WI38 (cell line): ENCODE measurements at regions not wholly inside any gene's neighbourhood (a gene's known extent, or its start where the extent isn't known, plus 50 kb on each side); places are given as distances from the start of the nearest gene placed in this dataset.

ENCODE experiments used
- H3K4me3 ChIP-seq: 2 replicates; pipeline ENCODE4 v1.5.1; 2011; ENCODE audit warnings: low read depth, mild to moderate bottlenecking, control low read depth, low read length
- TF ChIP-seq, protein P1 (sequence below): IDR thresholded peaks from 2 replicates; pipeline ENCODE4 v1.5.1; 2012; ENCODE audit warnings: low read depth, mild to moderate bottlenecking, control low read depth, low read length

- no peak overlapping the region for H3K4me3 ChIP-seq
- TF ChIP-seq, protein P1, sequence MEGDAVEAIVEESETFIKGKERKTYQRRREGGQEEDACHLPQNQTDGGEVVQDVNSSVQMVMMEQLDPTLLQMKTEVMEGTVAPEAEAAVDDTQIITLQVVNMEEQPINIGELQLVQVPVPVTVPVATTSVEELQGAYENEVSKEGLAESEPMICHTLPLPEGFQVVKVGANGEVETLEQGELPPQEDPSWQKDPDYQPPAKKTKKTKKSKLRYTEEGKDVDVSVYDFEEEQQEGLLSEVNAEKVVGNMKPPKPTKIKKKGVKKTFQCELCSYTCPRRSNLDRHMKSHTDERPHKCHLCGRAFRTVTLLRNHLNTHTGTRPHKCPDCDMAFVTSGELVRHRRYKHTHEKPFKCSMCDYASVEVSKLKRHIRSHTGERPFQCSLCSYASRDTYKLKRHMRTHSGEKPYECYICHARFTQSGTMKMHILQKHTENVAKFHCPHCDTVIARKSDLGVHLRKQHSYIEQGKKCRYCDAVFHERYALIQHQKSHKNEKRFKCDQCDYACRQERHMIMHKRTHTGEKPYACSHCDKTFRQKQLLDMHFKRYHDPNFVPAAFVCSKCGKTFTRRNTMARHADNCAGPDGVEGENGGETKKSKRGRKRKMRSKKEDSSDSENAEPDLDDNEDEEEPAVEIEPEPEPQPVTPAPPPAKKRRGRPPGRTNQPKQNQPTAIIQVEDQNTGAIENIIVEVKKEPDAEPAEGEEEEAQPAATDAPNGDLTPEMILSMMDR = no peak
Measured at GRCh38 chr15:98506711-98507110, 141.6 kb upstream of the IGF1R start.

- TF ChIP-seq, protein P1 = no peak
- no peak overlapping the region for H3K4me3 ChIP-seq
Measured at GRCh38 chr15:98513428-98513986, 134.8 kb upstream of the IGF1R start.

- H3K4me3 ChIP-seq = no peak overlapping the region
- TF ChIP-seq, protein P1 = no peak
Measured at GRCh38 chr15:98514034-98514622, 134.2 kb upstream of the IGF1R start.

DNA sequence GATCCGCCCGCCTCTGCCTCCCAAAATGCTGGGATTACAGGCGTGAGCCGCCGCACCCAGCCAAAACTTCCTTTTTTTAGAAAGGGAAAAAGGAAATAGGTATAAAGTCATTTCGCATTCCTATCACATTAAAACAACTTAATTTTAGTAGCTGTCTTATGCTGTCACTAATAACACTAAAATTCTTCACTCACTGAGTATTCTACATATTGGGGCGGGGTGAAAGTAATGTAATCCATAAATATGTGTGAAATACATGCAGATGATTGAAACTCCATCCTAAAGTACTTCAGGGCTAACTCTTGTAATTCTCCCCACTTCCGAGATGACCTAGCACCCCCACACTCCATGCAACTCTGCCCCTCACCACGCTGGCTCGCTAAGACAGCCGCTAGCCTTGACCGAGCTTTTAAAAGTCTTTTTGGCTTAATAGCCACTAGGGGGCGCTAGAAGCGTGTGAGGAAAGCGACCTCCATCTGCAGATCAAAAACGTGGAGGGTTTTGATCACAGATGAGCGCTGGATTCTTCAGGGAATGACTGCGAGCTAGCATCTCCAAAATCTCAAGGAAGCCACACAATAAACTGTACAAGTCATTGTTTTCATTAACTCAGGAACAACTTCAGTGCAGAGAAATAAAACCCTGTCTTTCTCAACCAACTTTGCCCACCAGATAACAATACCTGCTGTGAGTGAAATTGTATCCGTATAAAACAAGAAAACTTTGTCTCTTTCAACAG lies 129.3 kb upstream of the IGF1R start:
- TF ChIP-seq, protein P1 = peak; percentile 69
- H3K4me3 ChIP-seq = no peak overlapping the region

DNA sequence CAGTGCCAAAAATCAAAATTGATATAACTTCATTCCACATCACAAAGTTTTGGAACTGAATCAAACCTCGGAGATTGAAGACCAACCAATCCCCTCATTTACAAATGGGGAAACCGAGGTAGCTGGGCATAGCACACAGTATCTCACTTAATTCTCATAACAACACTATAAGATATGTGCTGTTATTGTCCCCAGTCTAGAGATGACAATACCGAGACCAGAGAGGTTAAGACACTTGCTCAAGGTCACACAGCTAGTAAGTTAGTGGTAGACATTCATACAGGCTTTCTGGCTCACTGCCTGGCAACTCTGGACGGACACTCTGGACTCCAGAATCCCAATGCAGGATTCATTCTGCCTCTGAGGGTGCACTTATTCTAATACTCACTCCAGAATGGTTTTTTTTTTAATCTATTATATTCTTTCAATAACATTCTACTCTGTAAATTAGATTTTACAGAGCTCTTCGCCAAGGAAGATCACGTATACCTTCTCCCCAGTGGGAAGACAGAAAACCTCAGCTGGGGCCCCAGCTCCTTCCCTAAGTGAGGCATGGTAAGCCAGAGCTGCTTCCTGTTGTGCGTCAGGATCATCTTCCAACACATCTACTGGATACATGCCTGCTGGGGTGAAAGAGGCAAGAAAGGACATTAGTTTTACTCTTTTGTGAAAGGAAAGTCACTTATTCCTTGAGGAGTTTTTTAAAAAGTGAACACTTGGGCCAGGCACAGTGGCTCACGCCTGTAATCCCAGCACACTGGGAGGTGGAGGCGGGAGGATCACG lies 128.4 kb upstream of the IGF1R start:
- TF ChIP-seq, protein P1 = no peak

DNA sequence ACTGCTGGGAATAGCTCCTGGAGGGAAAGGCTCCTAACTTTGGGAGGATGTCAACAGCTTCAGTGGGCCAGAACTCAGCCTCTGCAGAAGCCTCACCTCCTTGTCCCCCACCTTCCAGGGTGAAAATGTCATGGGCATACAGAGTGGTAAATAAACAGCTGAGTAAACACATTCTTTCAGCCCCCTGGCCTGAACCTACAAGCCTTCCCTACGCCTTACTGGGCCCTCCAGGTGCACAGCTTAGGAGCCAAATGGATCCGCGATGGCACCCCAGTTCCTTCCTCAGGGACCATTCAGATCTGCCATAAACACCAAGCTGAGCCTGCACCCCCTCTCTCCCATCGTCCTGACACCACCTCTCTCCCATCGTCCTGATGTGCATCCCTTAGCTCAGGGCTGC lies 126.2 kb upstream of the IGF1R start:
- no peak overlapping the region for H3K4me3 ChIP-seq
- TF ChIP-seq, protein P1 = no peak

More for the DNA sequence above, 128.4 kb upstream of the IGF1R start:
- no peak overlapping the region for H3K4me3 ChIP-seq
